CD14-positive monocyte (primary cell): ENCODE measurements at regions not wholly inside any gene's neighbourhood (a gene's known extent, or its start where the extent isn't known, plus 50 kb on each side); places are given as distances from the start of the nearest gene placed in this dataset.
"Not testable (repeated sequence)": the region's sequence is repeated elsewhere in the genome, so short reads cannot be mapped to it uniquely, and the experiment has no call there.

Experiments used
- DNase-seq, 3 donors: peaks; one replicate each; pipeline ENCODE4 v3.0.0-alpha.2; 2011 to 2022
- H2AFZ ChIP-seq: 2 replicates; pipeline ENCODE4 v1.6.0; 2012; ENCODE audit warnings: mild to moderate bottlenecking, low read depth, low read length, inconsistent platforms; ENCODE audit not compliant: insufficient read depth, poor library complexity, severe bottlenecking
- H3K27ac ChIP-seq, 2 donors: 1 replicate in 1 of 2; 2 replicates in 1 of 2; pipeline ENCODE4 v1.5.1; 2012 to 2013; ENCODE audit warnings: low read length in 2 of 2, control low read depth in 1 of 2, inconsistent platforms in 1 of 2, low read depth in 1 of 2, mild to moderate bottlenecking in 1 of 2
- H3K27me3 ChIP-seq, 2 donors: one replicate each; pipeline versions ENCODE4 v1.6.0 to v1.6.1; 2011 to 2013; ENCODE audit warnings: low read length in 2 of 2; ENCODE audit not compliant: control insufficient read depth in 2 of 2, insufficient read depth in 2 of 2
- H3K36me3 ChIP-seq, 2 donors: replicated peaks in 1 of 2; 1 replicate in 1 of 2; 2 replicates in 1 of 2; pipeline versions ENCODE4 v1.5.1 to v1.6.1; 2012 to 2013; ENCODE audit warnings: low read length in 2 of 2, control low read depth in 1 of 2, inconsistent platforms in 1 of 2, mild to moderate bottlenecking in 1 of 2; ENCODE audit not compliant: insufficient read depth in 2 of 2, control insufficient read depth in 1 of 2
- H3K4me1 ChIP-seq, 2 donors: 1 replicate in 1 of 2; 2 replicates in 1 of 2; pipeline versions ENCODE4 v1.5.1 to v1.6.1; 2012 to 2013; ENCODE audit warnings: low read length in 2 of 2, control low read depth in 1 of 2, inconsistent platforms in 1 of 2, mild to moderate bottlenecking in 1 of 2, moderate library complexity in 1 of 2; ENCODE audit not compliant: insufficient read depth in 2 of 2, control insufficient read depth in 1 of 2
- H3K4me2 ChIP-seq: replicated peaks from 2 replicates; pipeline ENCODE3; 2012; ENCODE audit warnings: low read length, moderate library complexity, mild to moderate bottlenecking; ENCODE audit not compliant: poor library complexity, severe bottlenecking; ENCODE audit errors: extremely low read depth
- H3K4me3 ChIP-seq, 3 experiments: fragments of 200-600 bp in 1 of 3; sonication (generic) in 1 of 3; replicated peaks in 1 of 3; 1 replicate in 2 of 3; 2 replicates in 1 of 3; pipeline ENCODE4 v1.5.1; 2011 to 2013; ENCODE audit warnings: low read length in 3 of 3, mild to moderate bottlenecking in 3 of 3, control low read depth in 2 of 3, low read depth in 2 of 3, inconsistent platforms in 1 of 3, moderate library complexity in 1 of 3
- H3K79me2 ChIP-seq: 2 replicates; pipeline ENCODE4 v1.6.0; 2012; ENCODE audit warnings: mild to moderate bottlenecking, control low read depth, inconsistent platforms, low read length, moderate library complexity; ENCODE audit not compliant: insufficient read depth
- H3K9ac ChIP-seq: 2 replicates; pipeline ENCODE4 v1.6.0; 2017; ENCODE audit warnings: low read length, mild to moderate bottlenecking; ENCODE audit not compliant: insufficient read depth, poor library complexity, severe bottlenecking
- H3K9me3 ChIP-seq, 2 donors: replicated peaks in 1 of 2; 1 replicate in 1 of 2; 2 replicates in 1 of 2; pipeline versions ENCODE4 v1.5.1 to v1.6.1; 2012 to 2013; ENCODE audit warnings: low read length in 2 of 2, control low read depth in 1 of 2; ENCODE audit not compliant: control insufficient read depth in 1 of 2, insufficient read depth in 1 of 2
- H4K20me1 ChIP-seq: 2 replicates; pipeline ENCODE4 v1.6.0; 2012; ENCODE audit warnings: mild to moderate bottlenecking, low read length, control low read depth, moderate library complexity; ENCODE audit not compliant: insufficient read depth
- H3K27ac Mint-ChIP-seq, 7 donors: one replicate each; pipeline ENCODE4 v1.8.0; 2020; ENCODE audit warnings: mild to moderate bottlenecking in 7 of 7, mixed read lengths in 7 of 7, moderate library complexity in 6 of 7, inconsistent platforms in 2 of 7
- H3K27me3 Mint-ChIP-seq, 3 donors: one replicate each; pipeline ENCODE4 v1.8.0; 2021 to 2022; ENCODE audit warnings: low read depth in 3 of 3, mild to moderate bottlenecking in 3 of 3, mixed read lengths in 3 of 3, moderate library complexity in 3 of 3, inconsistent platforms in 1 of 3
- H3K36me3 Mint-ChIP-seq, 2 donors: one replicate each; pipeline ENCODE4 v1.8.0; 2020; ENCODE audit warnings: mixed read lengths in 2 of 2, inconsistent platforms in 1 of 2, mild to moderate bottlenecking in 1 of 2
- H3K4me1 Mint-ChIP-seq: one replicate; pipeline ENCODE4 v1.8.0; 2020; ENCODE audit warnings: mild to moderate bottlenecking, mixed read lengths
- H3K4me3 Mint-ChIP-seq, 2 donors: one replicate each; pipeline ENCODE4 v1.8.0; 2020; ENCODE audit warnings: mild to moderate bottlenecking in 2 of 2, mixed read lengths in 2 of 2, moderate library complexity in 1 of 2
- H3K9me3 Mint-ChIP-seq, 7 donors: one replicate each; pipeline ENCODE4 v1.8.0; 2020 to 2022; ENCODE audit warnings: mixed read lengths in 7 of 7, mild to moderate bottlenecking in 6 of 7, moderate library complexity in 6 of 7, inconsistent platforms in 2 of 7
- WGBS: methylation state at CpG from one replicate; pipeline ENCODE4 v1.1.5; 2013; ENCODE audit warnings: missing lambda C conversion rate; ENCODE audit not compliant: insufficient coverage; 5-methylcytosine and 5-hydroxymethylcytosine counted together
- intact Hi-C, 2 donors: fragments of 100-400 bp; cut with micrococcal nuclease; formaldehyde crosslinking; loops; one replicate each; pipeline versions ENCODE4 v1.15.0 to v1.15.1; 2023
- TF ChIP-seq, protein P1 (sequence below): fragments of 200-600 bp; IDR thresholded peaks from one replicate; pipeline ENCODE4 v1.8.0; 2022; ENCODE audit warnings: antibody characterized with exemption, mild to moderate bottlenecking

DNA sequence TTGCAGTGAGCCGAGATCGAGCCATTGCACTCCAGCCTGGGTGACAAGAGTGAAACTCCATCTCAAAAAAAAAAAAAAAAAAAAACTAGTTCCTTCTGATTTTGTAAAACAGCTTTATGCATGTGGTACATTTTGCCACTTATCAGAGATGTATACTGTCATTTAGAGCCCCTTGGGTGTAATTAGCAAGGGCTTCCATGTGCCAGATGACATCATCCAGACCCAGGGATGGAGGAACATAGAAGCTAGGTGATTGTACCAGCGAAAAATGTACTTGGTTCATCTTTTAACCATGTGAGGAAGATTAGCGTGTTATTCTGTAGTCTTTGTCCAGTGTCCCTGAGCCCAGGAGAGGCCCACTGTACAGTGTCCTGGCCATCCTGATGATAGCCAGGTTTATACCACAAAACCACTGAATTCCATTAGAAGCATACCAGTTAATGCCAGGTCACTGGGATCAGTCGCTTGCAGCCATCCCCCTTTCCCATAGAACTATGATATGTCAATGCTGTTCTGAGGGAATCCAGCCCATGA is 239.3 kb upstream of the SGCD start:
- TF ChIP-seq, protein P1, sequence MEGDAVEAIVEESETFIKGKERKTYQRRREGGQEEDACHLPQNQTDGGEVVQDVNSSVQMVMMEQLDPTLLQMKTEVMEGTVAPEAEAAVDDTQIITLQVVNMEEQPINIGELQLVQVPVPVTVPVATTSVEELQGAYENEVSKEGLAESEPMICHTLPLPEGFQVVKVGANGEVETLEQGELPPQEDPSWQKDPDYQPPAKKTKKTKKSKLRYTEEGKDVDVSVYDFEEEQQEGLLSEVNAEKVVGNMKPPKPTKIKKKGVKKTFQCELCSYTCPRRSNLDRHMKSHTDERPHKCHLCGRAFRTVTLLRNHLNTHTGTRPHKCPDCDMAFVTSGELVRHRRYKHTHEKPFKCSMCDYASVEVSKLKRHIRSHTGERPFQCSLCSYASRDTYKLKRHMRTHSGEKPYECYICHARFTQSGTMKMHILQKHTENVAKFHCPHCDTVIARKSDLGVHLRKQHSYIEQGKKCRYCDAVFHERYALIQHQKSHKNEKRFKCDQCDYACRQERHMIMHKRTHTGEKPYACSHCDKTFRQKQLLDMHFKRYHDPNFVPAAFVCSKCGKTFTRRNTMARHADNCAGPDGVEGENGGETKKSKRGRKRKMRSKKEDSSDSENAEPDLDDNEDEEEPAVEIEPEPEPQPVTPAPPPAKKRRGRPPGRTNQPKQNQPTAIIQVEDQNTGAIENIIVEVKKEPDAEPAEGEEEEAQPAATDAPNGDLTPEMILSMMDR: no peak
- 93% methylated on average over 2 of the region's 5 CpGs for WGBS
- no peaks in the 10 kb centered on the region for H3K36me3 ChIP-seq
- H3K4me3 ChIP-seq: no peak overlapping the region
- intact Hi-C loops: no loop called here
- no peak for DNase-seq
- H2AFZ ChIP-seq: no peak overlapping the region
- no peaks in the 10 kb centered on the region for H3K79me2 ChIP-seq
- peaks cover 27 to 30% of the 10 kb centered on the region in 2 donors for H3K9me3 ChIP-seq
- no peaks in the 10 kb centered on the region for H3K4me1 ChIP-seq
- Mint-ChIP-seq H3K27me3 (no peaks in the 10 kb centered on the region), H3K4me3 (no peak overlapping the region), H3K4me1 (no peaks in the 10 kb centered on the region), H3K9me3 (peaks cover 6 to 25% (median 16%) of the 10 kb centered on the region in 7 donors), H3K27ac (no peak overlapping the region), H3K36me3 (no peaks in the 10 kb centered on the region)
- no peak overlapping the region for H3K27ac ChIP-seq
- H4K20me1 ChIP-seq: no peaks in the 10 kb centered on the region
- no peak overlapping the region for H3K4me2 ChIP-seq
- no peak overlapping the region for H3K9ac ChIP-seq
- H3K27me3 ChIP-seq: no peaks in the 10 kb centered on the region

DNA sequence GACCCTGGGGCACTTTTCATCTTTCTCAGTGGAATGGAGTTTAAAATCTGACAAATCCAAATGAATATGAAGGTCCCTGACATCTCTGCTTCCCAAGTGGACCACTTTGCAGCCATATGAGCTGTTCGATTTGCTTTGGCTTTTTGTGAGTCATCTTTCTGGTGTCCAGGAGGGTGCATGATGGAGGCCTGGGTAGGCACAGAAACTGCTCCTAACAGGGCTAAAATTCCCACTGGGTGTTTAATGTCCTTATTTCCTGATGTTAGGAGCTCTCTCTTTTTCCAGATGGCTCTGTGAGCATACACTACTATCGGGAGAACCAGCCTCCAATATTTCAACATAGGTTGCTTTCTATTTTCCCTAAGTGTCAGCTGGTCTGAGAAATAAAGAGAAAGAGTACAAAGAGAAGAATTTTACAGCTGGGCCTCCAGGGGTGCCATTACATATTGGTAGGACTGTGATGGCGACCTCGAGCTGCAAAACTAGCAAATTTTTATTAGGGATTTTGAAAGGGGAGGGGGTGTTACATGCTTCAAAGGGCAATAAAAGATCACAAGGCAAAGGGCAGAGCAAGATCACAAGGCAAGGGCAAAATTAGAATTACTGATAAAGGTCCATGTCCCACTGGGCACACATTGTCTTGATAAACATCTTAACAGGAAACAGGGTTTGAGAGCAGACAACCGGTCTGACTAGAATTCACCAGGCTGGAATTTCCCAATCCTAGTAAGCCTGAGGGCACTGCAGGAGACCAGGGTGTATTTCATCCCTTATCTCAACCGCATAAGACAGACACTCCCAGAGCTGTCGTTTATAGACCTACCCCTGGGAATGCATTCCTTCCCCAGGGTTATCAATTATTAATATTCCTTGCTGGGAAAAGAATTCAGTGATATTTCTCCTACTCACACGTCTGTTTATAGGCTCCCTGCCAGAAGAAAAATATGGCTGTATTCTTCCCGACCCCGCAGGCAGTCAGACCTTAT is 236.7 kb upstream of the SGCD start:
- H3K27ac Mint-ChIP-seq, H3K36me3 ChIP-seq, H3K4me1 ChIP-seq, H3K27ac ChIP-seq, H3K27me3 Mint-ChIP-seq, H3K9ac ChIP-seq, intact Hi-C loops, DNase-seq, H3K36me3 Mint-ChIP-seq, H3K4me2 ChIP-seq, H3K79me2 ChIP-seq, H3K27me3 ChIP-seq, H4K20me1 ChIP-seq, H3K4me3 Mint-ChIP-seq, H3K4me3 ChIP-seq, H3K4me1 Mint-ChIP-seq, H2AFZ ChIP-seq: not testable (repeated sequence)
- H3K9me3 ChIP-seq: peaks cover 35 to 37% of the 10 kb centered on the region in 2 donors
- WGBS: 73% methylated on average over 4 of the region's 10 CpGs
- H3K9me3 Mint-ChIP-seq: peaks cover 6 to 33% (median 17%) of the 10 kb centered on the region in 7 donors
